ENCODE measurements at regions not wholly inside any gene's neighbourhood (a gene's known extent, or its start where the extent isn't known, plus 50 kb on each side); places are given as distances from the start of the nearest gene placed in this dataset.

- no peak for TF ChIP-seq CTCF (IDR thresholded peaks at IDR 0.05)
- no peak for TF ChIP-seq POLR2AphosphoS5 (IDR thresholded peaks at IDR 0.05; ENCODE audit: low read depth, low read length)
- TF ChIP-seq, protein P1, sequence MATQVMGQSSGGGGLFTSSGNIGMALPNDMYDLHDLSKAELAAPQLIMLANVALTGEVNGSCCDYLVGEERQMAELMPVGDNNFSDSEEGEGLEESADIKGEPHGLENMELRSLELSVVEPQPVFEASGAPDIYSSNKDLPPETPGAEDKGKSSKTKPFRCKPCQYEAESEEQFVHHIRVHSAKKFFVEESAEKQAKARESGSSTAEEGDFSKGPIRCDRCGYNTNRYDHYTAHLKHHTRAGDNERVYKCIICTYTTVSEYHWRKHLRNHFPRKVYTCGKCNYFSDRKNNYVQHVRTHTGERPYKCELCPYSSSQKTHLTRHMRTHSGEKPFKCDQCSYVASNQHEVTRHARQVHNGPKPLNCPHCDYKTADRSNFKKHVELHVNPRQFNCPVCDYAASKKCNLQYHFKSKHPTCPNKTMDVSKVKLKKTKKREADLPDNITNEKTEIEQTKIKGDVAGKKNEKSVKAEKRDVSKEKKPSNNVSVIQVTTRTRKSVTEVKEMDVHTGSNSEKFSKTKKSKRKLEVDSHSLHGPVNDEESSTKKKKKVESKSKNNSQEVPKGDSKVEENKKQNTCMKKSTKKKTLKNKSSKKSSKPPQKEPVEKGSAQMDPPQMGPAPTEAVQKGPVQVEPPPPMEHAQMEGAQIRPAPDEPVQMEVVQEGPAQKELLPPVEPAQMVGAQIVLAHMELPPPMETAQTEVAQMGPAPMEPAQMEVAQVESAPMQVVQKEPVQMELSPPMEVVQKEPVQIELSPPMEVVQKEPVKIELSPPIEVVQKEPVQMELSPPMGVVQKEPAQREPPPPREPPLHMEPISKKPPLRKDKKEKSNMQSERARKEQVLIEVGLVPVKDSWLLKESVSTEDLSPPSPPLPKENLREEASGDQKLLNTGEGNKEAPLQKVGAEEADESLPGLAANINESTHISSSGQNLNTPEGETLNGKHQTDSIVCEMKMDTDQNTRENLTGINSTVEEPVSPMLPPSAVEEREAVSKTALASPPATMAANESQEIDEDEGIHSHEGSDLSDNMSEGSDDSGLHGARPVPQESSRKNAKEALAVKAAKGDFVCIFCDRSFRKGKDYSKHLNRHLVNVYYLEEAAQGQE (IDR thresholded peaks at IDR 0.05; ENCODE audit: insufficient read depth in 1 of 2, low read depth in 2 of 2, low read length in 1 of 2): no peak
Measured at GRCh38 chr5:3230941-3231340, 364.7 kb upstream of the IRX1 start.

Measured in Panc1 (cell line).